Keratinocyte (primary cell): ENCODE measurements at regions not wholly inside any gene's neighbourhood (a gene's known extent, or its start where the extent isn't known, plus 50 kb on each side); places are given as distances from the start of the nearest gene placed in this dataset.

Experiments
- CTCF ChIP-seq, 3 experiments: IDR thresholded peaks in 1 of 3; conservative IDR thresholded peaks in 1 of 3; optimal IDR thresholded peaks in 1 of 3; 2 replicates in 2 of 3; 3 replicates in 1 of 3; pipeline versions ENCODE3 to v1.5.1; 2011; ENCODE audit warnings: low read length in 3 of 3, mild to moderate bottlenecking in 3 of 3, moderate library complexity in 2 of 3, control low read depth in 1 of 3, inconsistent platforms in 1 of 3; ENCODE audit not compliant: insufficient read depth in 2 of 3; ENCODE audit errors: extremely low read depth in 1 of 3
- EZH2 ChIP-seq: IDR thresholded peaks from one replicate; pipeline ENCODE4 v1.6.1; 2012; ENCODE audit warnings: inconsistent platforms, mild to moderate bottlenecking, low read length, moderate library complexity

GRCh38 chr3:194744826-194745225, 59.1 kb downstream of the FAM43A start:
- no peak for TF ChIP-seq CTCF (optimal IDR thresholded peaks at IDR 0.05 in 1 of 3, IDR thresholded peaks at IDR 0.05 in 1 of 3, conservative IDR thresholded peaks at IDR 0.05 in 1 of 3; ENCODE audit: extremely low read depth in 1 of 3, insufficient read depth in 2 of 3, low read length in 3 of 3)
- TF ChIP-seq EZH2: no peak
